ACC112 (cell line): ENCODE measurements at regions not wholly inside any gene's neighbourhood (a gene's known extent, or its start where the extent isn't known, plus 50 kb on each side); places are given as distances from the start of the nearest gene placed in this dataset.
"Not testable (repeated sequence)": the region's sequence is repeated elsewhere in the genome, so short reads cannot be mapped to it uniquely, and the experiment has no call there.

Experiments
- H2AFZ ChIP-seq: fragments of 200-600 bp; sonication (generic); one replicate; pipeline ENCODE4 v1.6.0; 2017; ENCODE audit warnings: antibody characterized with exemption, low read length; ENCODE audit not compliant: unreplicated experiment
- H3K27ac ChIP-seq: fragments of 200-600 bp; sonication (generic); 2 replicates; pipeline ENCODE4 v1.5.1; 2014; ENCODE audit warnings: low read depth, mild to moderate bottlenecking, antibody characterized with exemption, low read length, moderate library complexity
- H3K27me3 ChIP-seq: fragments of 200-600 bp; sonication (generic); 2 replicates; pipeline ENCODE4 v1.6.1; 2014; ENCODE audit warnings: mild to moderate bottlenecking, antibody characterized with exemption, low read length, moderate library complexity, mixed read lengths; ENCODE audit not compliant: insufficient read depth
- H3K36me3 ChIP-seq: fragments of 200-600 bp; sonication (generic); 2 replicates; pipeline ENCODE4 v1.6.1; 2016; ENCODE audit warnings: mild to moderate bottlenecking, antibody characterized with exemption, low read length, moderate library complexity, mixed read lengths; ENCODE audit not compliant: insufficient read depth
- H3K4me1 ChIP-seq: fragments of 200-600 bp; sonication (generic); one replicate; pipeline ENCODE4 v1.6.1; 2016; ENCODE audit warnings: low read length, mixed read lengths; ENCODE audit not compliant: insufficient read depth, unreplicated experiment, control insufficient read depth
- H3K4me3 ChIP-seq: fragments of 200-600 bp; sonication (generic); 2 replicates; pipeline ENCODE4 v1.5.1; 2014; ENCODE audit warnings: mild to moderate bottlenecking, low read depth, low read length
- H3K79me2 ChIP-seq: fragments of 200-600 bp; sonication (generic); one replicate; pipeline ENCODE4 v1.6.0; 2016; ENCODE audit warnings: low read length; ENCODE audit not compliant: control insufficient read depth, unreplicated experiment, insufficient read depth

DNA sequence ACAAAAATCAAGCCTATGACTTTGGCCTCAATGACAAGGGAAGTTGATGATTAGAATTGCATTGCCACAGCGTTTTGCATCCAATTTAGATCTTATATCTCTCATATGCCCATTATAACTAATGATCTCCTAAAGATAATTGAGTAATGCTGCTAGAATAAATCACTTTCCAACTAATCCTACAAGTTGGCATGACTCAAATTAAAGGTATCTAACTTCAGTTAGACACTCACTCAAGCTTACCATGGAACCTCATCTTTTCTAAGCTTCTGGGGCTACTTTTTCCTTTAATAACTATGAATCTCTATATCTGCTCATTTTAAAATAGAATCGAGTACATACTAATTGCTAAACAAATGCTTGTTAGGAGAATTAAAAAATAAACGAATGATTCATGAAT is 427.8 kb downstream of the BTG1 start:
- Histone ChIP-seq H2AFZ (no peak overlapping the region), H3K4me1 (no peaks in the 10 kb centered on the region), H3K36me3 (no peaks in the 10 kb centered on the region), H3K27ac (no peak overlapping the region), H3K27me3 (no peaks in the 10 kb centered on the region), H3K4me3 (no peak overlapping the region), H3K79me2 (no peaks in the 10 kb centered on the region)

DNA sequence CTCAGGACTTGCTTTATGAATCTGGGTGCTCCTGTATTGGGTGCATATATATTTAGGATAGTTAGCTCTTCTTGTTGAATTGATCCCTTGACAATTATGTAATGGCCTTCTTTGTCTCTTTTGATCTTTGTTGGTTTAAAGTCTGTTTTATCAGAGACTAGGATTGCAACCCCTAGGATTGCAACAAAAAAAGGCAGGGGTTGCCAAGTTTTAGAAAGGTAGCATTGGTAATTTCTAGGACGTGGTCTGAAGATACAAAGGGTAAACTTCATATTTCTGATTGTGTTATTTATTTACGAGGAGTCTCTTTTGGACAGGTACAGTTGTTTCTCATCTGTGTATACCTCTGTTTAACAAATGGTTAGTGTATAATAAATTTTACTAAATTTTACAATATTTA is 433.7 kb downstream of the BTG1 start:
- not testable (repeated sequence) for H3K36me3 ChIP-seq, H2AFZ ChIP-seq, H3K4me3 ChIP-seq, H3K27me3 ChIP-seq, H3K27ac ChIP-seq, H3K4me1 ChIP-seq, H3K79me2 ChIP-seq

DNA sequence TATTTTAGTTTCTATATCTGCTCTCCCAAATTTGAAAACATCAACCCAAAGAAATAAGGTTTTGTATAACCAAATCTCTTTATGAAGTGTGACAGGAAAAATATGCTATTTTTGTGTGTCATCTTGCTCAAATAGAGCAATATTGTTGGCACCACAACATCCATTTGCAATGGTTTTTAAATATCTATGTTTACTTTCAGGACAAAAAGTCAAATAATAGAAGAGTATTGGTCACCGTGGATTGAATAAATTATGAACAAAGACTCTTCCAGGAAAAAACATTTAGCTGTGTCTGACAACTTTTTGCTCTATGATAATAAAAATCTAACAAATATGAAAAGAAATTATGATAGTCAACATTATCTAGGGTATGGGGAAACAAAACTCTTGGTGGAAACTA is 439.2 kb downstream of the BTG1 start:
- H3K4me3 ChIP-seq = no peak overlapping the region
- H3K36me3 ChIP-seq = no peaks in the 10 kb centered on the region
- H3K27ac ChIP-seq = no peak overlapping the region
- H2AFZ ChIP-seq = no peak overlapping the region
- H3K4me1 ChIP-seq = peaks cover 14% of the 10 kb centered on the region
- H3K27me3 ChIP-seq = no peaks in the 10 kb centered on the region
- no peaks in the 10 kb centered on the region for H3K79me2 ChIP-seq

DNA sequence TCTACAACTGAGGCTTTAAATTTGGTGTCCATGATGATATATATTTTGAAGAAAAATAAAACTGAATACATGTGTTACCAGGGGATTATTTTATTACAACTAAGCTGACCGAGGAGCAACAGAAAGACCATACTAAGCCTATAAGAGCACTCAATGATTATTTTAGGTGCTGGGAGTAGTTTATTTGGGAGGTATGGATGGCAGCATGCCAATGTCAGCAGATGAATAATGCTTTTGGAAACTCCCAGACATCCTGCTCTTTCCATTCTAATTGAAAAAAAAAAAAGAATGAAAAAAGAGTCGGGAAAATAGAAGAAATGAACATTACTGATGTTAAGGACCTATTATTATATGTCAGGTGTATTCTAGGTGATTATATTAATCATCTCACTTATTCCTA is 441.2 kb downstream of the BTG1 start:
- Histone ChIP-seq H3K4me1 (peaks cover 14% of the 10 kb centered on the region), H3K36me3 (no peaks in the 10 kb centered on the region), H3K27ac (no peak overlapping the region), H3K79me2 (no peaks in the 10 kb centered on the region), H3K4me3 (no peak overlapping the region), H2AFZ (no peak overlapping the region), H3K27me3 (no peaks in the 10 kb centered on the region)

DNA sequence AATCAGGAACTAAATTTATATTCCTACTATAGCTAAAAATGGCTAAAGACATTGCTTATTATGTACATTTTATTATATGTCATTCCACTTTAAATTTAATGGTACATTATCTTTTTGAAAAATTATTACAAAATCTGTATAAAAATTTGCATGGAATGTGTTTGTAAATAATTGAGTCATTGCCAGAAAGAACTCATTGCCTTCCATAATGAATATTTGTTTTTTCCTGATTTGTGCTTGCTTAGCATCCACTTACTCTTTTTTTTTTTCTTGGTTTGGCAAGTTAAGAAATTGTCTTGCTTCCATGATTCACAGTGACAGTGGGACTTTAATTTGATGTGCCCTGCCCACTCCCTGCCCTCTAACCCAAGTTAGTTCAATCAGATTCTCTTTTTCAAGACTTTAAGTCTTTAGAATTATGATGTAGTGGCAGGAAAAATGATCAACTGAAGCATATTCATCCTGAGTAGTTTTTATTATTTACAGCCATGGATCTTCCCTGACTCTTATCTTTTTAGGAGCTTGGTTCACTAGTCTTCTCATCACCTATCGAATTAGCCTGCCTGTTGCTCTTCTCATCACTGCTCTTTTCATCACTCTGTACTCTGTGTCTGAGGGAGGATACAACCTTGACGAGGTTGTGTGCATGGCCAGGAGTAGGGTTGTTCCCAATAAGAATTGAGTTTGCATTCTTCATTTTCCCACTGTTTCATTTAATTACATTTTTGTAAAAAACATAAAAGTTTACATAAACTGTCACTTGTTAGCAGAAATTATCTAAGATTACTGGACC is 442.0 kb downstream of the BTG1 start:
- H3K27ac ChIP-seq = no peak overlapping the region
- no peaks in the 10 kb centered on the region for H3K79me2 ChIP-seq
- H3K4me1 ChIP-seq = peaks cover 14% of the 10 kb centered on the region
- H3K36me3 ChIP-seq = no peaks in the 10 kb centered on the region
- no peaks in the 10 kb centered on the region for H3K27me3 ChIP-seq
- no peak overlapping the region for H3K4me3 ChIP-seq
- H2AFZ ChIP-seq = no peak overlapping the region

DNA sequence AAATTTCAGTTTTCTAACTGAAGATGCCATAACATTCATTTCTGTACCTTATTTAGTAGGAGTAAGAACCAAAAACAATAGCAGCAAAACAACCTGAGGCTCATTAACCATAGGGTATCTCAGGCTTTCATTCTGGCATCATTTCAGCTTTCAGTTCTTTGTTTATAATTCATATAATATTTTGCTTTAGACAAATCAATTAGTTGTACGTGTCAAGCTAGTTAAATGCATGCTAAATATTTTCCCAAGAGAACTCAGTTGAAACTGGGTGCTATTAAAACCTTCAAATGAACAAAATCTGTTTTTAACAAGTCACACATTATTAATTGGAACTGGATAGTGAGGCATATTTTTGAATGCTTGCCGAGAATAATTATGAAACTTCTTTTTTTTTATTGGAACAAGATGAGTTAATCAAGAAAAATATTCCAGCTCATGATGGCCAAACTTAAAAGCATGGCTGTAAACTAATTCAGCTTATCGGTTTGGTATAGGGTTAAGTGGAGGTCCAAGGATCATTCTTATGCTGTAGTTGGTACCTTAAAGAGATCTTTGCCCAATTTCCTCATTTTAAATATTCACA is 442.7 kb downstream of the BTG1 start:
- Histone ChIP-seq H3K79me2 (no peaks in the 10 kb centered on the region), H2AFZ (no peak overlapping the region), H3K27ac (no peak overlapping the region), H3K4me3 (no peak overlapping the region), H3K36me3 (no peaks in the 10 kb centered on the region), H3K4me1 (peaks cover 14% of the 10 kb centered on the region), H3K27me3 (no peaks in the 10 kb centered on the region)

DNA sequence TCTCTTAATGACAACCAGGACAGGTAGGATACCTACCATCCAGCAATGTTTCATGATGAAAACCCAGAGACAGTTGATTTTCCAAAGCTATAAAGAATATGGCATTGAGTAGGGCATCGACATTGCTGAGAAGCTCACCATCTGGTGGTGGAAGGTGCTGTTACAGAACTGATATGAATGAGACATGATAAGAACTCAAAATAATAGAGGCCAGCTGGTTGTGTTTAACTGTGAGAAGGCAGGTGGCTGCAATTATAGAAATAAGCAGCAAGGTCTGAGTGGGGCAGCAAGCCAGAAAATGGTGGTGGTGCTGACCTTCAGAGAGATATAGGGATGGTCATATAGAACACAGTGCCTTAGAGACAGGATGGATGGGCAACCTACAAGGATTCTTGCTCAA is 449.7 kb downstream of the BTG1 start:
- Histone ChIP-seq H3K27ac (no peak overlapping the region), H2AFZ (no peak overlapping the region), H3K4me3 (no peak overlapping the region), H3K79me2 (no peaks in the 10 kb centered on the region), H3K4me1 (no peaks in the 10 kb centered on the region), H3K27me3 (no peaks in the 10 kb centered on the region), H3K36me3 (no peaks in the 10 kb centered on the region)

DNA sequence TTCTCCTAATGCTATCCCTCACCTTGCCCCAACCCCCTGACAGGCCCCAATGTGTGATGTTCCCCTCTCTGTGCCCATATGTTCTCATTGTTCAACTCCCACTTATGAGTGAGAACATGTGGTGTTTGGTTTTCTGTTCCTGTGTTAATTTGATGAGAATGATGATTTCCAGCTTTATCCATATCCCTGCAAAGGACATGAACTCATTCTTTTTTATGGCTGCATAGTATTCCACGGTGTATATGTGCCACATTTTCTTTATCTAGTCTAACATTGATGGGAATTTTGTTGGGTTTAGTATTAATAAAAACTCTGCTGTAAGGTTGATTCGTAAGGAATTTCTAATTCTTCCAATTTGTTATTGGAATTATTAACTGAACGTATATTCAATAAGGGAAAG is 450.2 kb downstream of the BTG1 start:
- H3K36me3 ChIP-seq = not testable (repeated sequence)

DNA sequence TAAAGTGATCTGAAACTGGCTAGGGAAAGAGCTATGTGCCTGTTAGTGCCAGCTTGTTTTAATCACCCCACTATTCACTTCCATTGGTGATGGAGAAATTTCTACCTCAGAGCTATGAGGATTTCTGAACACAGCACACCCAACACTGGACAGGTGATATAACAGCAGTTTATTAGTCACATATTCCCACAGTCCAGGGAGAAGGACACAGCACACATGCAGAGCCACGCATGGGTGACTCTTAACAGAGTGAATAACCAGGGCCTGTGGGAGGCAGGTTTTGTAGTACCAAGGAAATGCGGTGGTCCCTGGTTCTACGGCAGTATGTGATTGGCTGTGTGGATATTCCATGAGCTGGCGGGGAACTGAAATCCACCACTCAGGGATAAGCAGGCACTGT is 455.1 kb downstream of the BTG1 start:
- Histone ChIP-seq H3K79me2 (no peaks in the 10 kb centered on the region), H3K4me1 (no peaks in the 10 kb centered on the region), H3K4me3 (no peak overlapping the region), H3K27ac (no peak overlapping the region), H3K36me3 (no peaks in the 10 kb centered on the region), H2AFZ (no peak overlapping the region), H3K27me3 (no peaks in the 10 kb centered on the region)

More for the DNA sequence above, 450.2 kb downstream of the BTG1 start:
- not testable (repeated sequence) for H3K4me3 ChIP-seq, H3K79me2 ChIP-seq, H3K27ac ChIP-seq, H2AFZ ChIP-seq, H3K27me3 ChIP-seq, H3K4me1 ChIP-seq

DNA sequence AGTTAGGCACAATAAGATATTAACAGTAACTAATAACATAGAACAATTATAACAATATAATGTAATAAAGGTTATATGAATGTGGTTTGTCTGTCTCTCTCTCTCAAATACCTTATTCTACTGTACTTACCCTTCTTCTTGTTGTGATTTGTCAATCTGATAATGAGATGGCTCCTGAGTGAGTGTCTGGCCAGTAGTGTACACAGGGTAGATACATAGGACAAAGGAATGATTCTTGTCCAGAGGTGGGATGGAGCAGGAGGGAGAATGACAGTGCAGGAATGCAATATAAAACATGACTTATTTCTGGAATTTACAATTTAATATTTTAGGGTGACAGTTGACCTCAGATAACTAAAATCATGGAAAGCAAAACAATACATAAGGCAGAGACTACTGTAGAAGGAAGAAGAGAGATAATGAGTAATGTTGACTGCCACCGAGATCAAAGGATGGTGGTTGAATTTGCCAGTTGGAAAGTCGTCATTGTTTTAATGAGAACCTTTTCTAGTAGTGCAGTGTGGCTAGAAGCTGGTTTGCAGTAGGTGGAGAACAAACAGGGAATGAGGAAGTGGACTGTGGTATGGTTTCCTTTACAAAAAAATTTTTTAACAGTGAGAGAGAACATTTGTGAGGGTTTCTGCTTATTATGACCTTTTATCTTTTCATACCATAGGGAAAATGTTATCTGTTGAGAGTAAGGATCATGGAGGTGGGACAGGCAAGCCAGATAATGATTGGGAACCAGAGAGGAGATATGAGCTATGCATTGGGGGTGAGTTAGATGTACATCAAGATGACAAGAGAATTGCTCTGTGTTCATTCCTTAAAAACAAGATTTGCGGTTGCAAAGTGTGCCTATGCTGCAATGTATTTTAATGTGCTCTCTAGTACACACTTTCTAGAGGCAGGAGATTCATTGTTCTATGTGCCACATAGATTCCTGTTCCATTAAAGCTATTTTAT is 458.3 kb downstream of the BTG1 start:
- Histone ChIP-seq H3K4me1 (no peaks in the 10 kb centered on the region), H3K4me3 (no peak overlapping the region), H2AFZ (no peak overlapping the region), H3K27me3 (no peaks in the 10 kb centered on the region), H3K27ac (no peak overlapping the region), H3K36me3 (no peaks in the 10 kb centered on the region), H3K79me2 (no peaks in the 10 kb centered on the region)
